22Rv1 (cell line): ENCODE measurements at regions not wholly inside any gene's neighbourhood (a gene's known extent, or its start where the extent isn't known, plus 50 kb on each side); places are given as distances from the start of the nearest gene placed in this dataset.
"Not testable (repeated sequence)": the region's sequence is repeated elsewhere in the genome, so short reads cannot be mapped to it uniquely, and the experiment has no call there.

ENCODE experiments used
- CTCF ChIP-seq: fragments of 450-650 bp; IDR thresholded peaks from 2 replicates; pipeline ENCODE4 v1.5.1; 2017; ENCODE audit warnings: mild to moderate bottlenecking
- ZFX ChIP-seq: fragments of 450-650 bp; IDR thresholded peaks from 2 replicates; pipeline ENCODE4 v1.6.1; 2017; ENCODE audit warnings: antibody characterized with exemption, borderline replicate concordance

- TF ChIP-seq CTCF, ZFX: not testable (repeated sequence)
Measured at GRCh38 chr4:26257444-26257843, 63.4 kb upstream of the RBPJ start.
